Liver (tissue), 8 donors: ENCODE measurements at regions not wholly inside any gene's neighbourhood (a gene's known extent, or its start where the extent isn't known, plus 50 kb on each side); places are given as distances from the start of the nearest gene placed in this dataset.

Source experiments
- DNase-seq: peaks from one replicate; pipeline ENCODE4 v3.0.0-alpha.2; 2017; ENCODE audit warnings: low spot score
- H3K27ac ChIP-seq, 2 donors: one replicate each; pipeline ENCODE4 v1.7.0; 2013; ENCODE audit warnings: inconsistent platforms in 2 of 2, low read length in 2 of 2, control low read depth in 1 of 2, low read depth in 1 of 2, mild to moderate bottlenecking in 1 of 2
- H3K27me3 ChIP-seq, 4 donors: one replicate each; pipeline versions ENCODE4 v1.6.1 to v1.7.0; 2013; ENCODE audit warnings: low read length in 3 of 4, inconsistent platforms in 1 of 4, mild to moderate bottlenecking in 1 of 4, moderate library complexity in 1 of 4; ENCODE audit not compliant: control insufficient read depth in 4 of 4, insufficient read depth in 4 of 4
- H3K36me3 ChIP-seq, 4 donors: one replicate each; pipeline versions ENCODE4 v1.6.1 to v1.7.0; 2013; ENCODE audit warnings: low read length in 3 of 4, mild to moderate bottlenecking in 3 of 4, low read depth in 1 of 4, moderate library complexity in 1 of 4; ENCODE audit not compliant: control insufficient read depth in 4 of 4, insufficient read depth in 3 of 4
- H3K4me1 ChIP-seq, 4 donors: one replicate each; pipeline versions ENCODE4 v1.6.1 to v1.7.0; 2013; ENCODE audit warnings: low read length in 3 of 4, mild to moderate bottlenecking in 3 of 4, moderate library complexity in 1 of 4; ENCODE audit not compliant: control insufficient read depth in 4 of 4, insufficient read depth in 4 of 4
- H3K4me3 ChIP-seq, 3 donors: one replicate each; pipeline versions ENCODE4 v1.6.1 to v1.7.0; 2013; ENCODE audit warnings: low read length in 3 of 3, control low read depth in 1 of 3, low read depth in 1 of 3, mild to moderate bottlenecking in 1 of 3
- H3K9ac ChIP-seq, 2 donors: one replicate each; pipeline ENCODE4 v1.7.0; 2013; ENCODE audit warnings: low read length in 2 of 2, mild to moderate bottlenecking in 2 of 2, moderate library complexity in 2 of 2, control low read depth in 1 of 2, low read depth in 1 of 2
- H3K9me3 ChIP-seq, 4 donors: one replicate each; pipeline versions ENCODE4 v1.6.1 to v1.7.0; 2013; ENCODE audit warnings: low read length in 3 of 4; ENCODE audit not compliant: control insufficient read depth in 4 of 4
- FOXA1 ChIP-seq: IDR thresholded peaks from 2 replicates; pipeline ENCODE4 v1.6.1; 2016; ENCODE audit warnings: antibody characterized with exemption
- FOXA2 ChIP-seq: IDR thresholded peaks from 2 replicates; pipeline ENCODE4 v1.6.1; 2016; ENCODE audit warnings: antibody characterized with exemption
- GABPA ChIP-seq, 2 donors: IDR thresholded peaks in 1 of 2; conservative IDR thresholded peaks in 1 of 2; 2 replicates each; pipeline ENCODE4 v1.6.1; 2016; ENCODE audit warnings: antibody characterized with exemption in 2 of 2, mild to moderate bottlenecking in 1 of 2, moderate library complexity in 1 of 2
- HNF4A ChIP-seq, 2 donors: conservative IDR thresholded peaks; 2 replicates each; pipeline ENCODE4 v1.6.1; 2016; ENCODE audit warnings: antibody characterized with exemption in 2 of 2, mild to moderate bottlenecking in 2 of 2
- HNF4G ChIP-seq: IDR thresholded peaks from 2 replicates; pipeline ENCODE4 v1.6.1; 2016; ENCODE audit warnings: antibody characterized with exemption
- NR2F2 ChIP-seq: IDR thresholded peaks from 2 replicates; pipeline ENCODE4 v1.6.1; 2016; ENCODE audit warnings: antibody characterized with exemption
- RXRA ChIP-seq, 2 donors: IDR thresholded peaks; 2 replicates each; pipeline ENCODE4 v1.6.1; 2017 to 2018; ENCODE audit warnings: antibody characterized with exemption in 2 of 2, mild to moderate bottlenecking in 1 of 2
- SP1 ChIP-seq: IDR thresholded peaks from 2 replicates; pipeline ENCODE4 v1.6.1; 2018; ENCODE audit warnings: antibody characterized with exemption, mild to moderate bottlenecking
- TAF1 ChIP-seq: conservative IDR thresholded peaks from 2 replicates; pipeline ENCODE4 v1.6.1; 2016; ENCODE audit warnings: antibody characterized with exemption, mild to moderate bottlenecking
- WGBS: extraction: QIAGEN DNeasy Blood & Tissue Kit; methylation state at CpG from one replicate; pipeline ENCODE4 v1.1.7; 2013; 5-methylcytosine and 5-hydroxymethylcytosine counted together
- TF ChIP-seq, protein P1 (sequence below): IDR thresholded peaks from 2 replicates; pipeline ENCODE4 v1.6.1; 2016; ENCODE audit warnings: antibody characterized with exemption, mild to moderate bottlenecking
- TF ChIP-seq, protein P2 (sequence below): IDR thresholded peaks from 2 replicates; pipeline ENCODE4 v1.6.1; 2016; ENCODE audit warnings: antibody characterized with exemption
- TF ChIP-seq, protein P3 (sequence below): fragments of 150-350 bp; IDR thresholded peaks from 2 replicates; pipeline ENCODE4 v1.5.1; 2017; ENCODE audit warnings: improper control_type of control experiment, low read depth, low read length; ENCODE audit not compliant: missing input control
- TF ChIP-seq, protein P4 (sequence below): IDR thresholded peaks from 2 replicates; pipeline ENCODE4 v1.6.1; 2016; ENCODE audit warnings: antibody characterized with exemption
- donor health status: healthy.
- donor health status: healthy.
- donor health status: healthy.
- donor health status: healthy.
- donor health status: healthy.

DNA sequence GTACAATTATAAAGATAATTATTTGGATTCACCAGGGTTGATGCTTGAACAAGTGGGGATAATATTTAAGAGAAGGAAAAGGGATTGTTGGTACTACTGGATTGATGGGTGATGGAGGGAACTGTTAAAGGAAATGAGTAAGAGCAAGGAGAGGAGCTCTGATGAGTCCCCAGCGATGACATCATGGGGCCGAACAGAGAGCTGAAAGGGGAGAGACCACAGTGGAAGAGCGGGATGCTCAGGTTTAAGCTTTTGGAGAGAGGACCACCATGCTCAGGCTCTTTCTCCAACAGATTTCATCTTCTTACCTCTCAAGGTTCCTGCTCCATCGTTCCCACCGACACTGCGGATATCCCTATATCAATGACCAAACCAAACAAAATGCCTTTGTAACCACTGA is 568.7 kb downstream of the ETS1 start:
- TF ChIP-seq, protein P1, sequence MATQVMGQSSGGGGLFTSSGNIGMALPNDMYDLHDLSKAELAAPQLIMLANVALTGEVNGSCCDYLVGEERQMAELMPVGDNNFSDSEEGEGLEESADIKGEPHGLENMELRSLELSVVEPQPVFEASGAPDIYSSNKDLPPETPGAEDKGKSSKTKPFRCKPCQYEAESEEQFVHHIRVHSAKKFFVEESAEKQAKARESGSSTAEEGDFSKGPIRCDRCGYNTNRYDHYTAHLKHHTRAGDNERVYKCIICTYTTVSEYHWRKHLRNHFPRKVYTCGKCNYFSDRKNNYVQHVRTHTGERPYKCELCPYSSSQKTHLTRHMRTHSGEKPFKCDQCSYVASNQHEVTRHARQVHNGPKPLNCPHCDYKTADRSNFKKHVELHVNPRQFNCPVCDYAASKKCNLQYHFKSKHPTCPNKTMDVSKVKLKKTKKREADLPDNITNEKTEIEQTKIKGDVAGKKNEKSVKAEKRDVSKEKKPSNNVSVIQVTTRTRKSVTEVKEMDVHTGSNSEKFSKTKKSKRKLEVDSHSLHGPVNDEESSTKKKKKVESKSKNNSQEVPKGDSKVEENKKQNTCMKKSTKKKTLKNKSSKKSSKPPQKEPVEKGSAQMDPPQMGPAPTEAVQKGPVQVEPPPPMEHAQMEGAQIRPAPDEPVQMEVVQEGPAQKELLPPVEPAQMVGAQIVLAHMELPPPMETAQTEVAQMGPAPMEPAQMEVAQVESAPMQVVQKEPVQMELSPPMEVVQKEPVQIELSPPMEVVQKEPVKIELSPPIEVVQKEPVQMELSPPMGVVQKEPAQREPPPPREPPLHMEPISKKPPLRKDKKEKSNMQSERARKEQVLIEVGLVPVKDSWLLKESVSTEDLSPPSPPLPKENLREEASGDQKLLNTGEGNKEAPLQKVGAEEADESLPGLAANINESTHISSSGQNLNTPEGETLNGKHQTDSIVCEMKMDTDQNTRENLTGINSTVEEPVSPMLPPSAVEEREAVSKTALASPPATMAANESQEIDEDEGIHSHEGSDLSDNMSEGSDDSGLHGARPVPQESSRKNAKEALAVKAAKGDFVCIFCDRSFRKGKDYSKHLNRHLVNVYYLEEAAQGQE: no peak
- TF ChIP-seq, protein P2, sequence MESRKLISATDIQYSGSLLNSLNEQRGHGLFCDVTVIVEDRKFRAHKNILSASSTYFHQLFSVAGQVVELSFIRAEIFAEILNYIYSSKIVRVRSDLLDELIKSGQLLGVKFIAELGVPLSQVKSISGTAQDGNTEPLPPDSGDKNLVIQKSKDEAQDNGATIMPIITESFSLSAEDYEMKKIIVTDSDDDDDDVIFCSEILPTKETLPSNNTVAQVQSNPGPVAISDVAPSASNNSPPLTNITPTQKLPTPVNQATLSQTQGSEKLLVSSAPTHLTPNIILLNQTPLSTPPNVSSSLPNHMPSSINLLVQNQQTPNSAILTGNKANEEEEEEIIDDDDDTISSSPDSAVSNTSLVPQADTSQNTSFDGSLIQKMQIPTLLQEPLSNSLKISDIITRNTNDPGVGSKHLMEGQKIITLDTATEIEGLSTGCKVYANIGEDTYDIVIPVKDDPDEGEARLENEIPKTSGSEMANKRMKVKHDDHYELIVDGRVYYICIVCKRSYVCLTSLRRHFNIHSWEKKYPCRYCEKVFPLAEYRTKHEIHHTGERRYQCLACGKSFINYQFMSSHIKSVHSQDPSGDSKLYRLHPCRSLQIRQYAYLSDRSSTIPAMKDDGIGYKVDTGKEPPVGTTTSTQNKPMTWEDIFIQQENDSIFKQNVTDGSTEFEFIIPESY: no peak
- TF ChIP-seq, protein P3, sequence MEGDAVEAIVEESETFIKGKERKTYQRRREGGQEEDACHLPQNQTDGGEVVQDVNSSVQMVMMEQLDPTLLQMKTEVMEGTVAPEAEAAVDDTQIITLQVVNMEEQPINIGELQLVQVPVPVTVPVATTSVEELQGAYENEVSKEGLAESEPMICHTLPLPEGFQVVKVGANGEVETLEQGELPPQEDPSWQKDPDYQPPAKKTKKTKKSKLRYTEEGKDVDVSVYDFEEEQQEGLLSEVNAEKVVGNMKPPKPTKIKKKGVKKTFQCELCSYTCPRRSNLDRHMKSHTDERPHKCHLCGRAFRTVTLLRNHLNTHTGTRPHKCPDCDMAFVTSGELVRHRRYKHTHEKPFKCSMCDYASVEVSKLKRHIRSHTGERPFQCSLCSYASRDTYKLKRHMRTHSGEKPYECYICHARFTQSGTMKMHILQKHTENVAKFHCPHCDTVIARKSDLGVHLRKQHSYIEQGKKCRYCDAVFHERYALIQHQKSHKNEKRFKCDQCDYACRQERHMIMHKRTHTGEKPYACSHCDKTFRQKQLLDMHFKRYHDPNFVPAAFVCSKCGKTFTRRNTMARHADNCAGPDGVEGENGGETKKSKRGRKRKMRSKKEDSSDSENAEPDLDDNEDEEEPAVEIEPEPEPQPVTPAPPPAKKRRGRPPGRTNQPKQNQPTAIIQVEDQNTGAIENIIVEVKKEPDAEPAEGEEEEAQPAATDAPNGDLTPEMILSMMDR: no peak
- TF ChIP-seq TAF1 (no peak), FOXA1 (no peak), FOXA2 (no peak)
- no peak overlapping the region for H3K4me3 ChIP-seq
- H3K27ac ChIP-seq: no peak overlapping the region
- peaks cover 5 to 20% (median 16%) of the 10 kb centered on the region in 4 donors for H3K4me1 ChIP-seq
- no peak for DNase-seq
- WGBS: 97% methylated on average over 6 of the region's 6 CpGs
- H3K36me3 ChIP-seq: no peaks in the 10 kb centered on the region
- no peak overlapping the region for H3K9ac ChIP-seq
- H3K27me3 ChIP-seq: no peaks in the 10 kb centered on the region
- H3K9me3 ChIP-seq: no peaks in the 10 kb centered on the region

DNA sequence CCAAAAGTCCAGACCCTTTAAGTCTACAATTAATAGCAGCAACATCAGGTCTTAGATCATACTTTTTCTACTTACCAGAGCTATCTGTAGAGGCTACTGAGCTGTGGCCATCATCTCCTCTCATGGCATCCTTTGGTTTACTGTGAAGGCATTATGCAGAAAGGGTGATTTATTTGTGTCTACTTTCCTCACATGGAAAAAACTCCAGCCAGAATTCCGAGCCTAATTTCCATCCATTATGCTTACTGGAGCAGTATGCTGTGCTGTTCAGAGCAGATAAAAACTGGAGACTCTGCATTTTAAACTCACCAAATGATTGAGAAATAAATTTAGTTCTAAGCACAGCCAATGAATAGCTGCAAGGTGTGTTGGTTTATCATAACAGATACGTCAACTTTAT is 581.8 kb downstream of the ETS1 start:
- H3K4me1 ChIP-seq: no peaks in the 10 kb centered on the region
- WGBS: 79% methylated on average over 2 of the region's 2 CpGs
- H3K36me3 ChIP-seq: no peaks in the 10 kb centered on the region
- TF ChIP-seq SP1 (no peak), HNF4A (conservative IDR thresholded peaks at IDR 0.05) (no peak), FOXA1 (no peak), GABPA (IDR thresholded peaks at IDR 0.05 in 1 of 2, conservative IDR thresholded peaks at IDR 0.05 in 1 of 2) (no peak), RXRA (IDR thresholded peaks at IDR 0.05) (no peak), HNF4G (no peak), NR2F2 (no peak)
- TF ChIP-seq, protein P4, sequence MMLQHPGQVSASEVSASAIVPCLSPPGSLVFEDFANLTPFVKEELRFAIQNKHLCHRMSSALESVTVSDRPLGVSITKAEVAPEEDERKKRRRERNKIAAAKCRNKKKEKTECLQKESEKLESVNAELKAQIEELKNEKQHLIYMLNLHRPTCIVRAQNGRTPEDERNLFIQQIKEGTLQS: no peak
- TF ChIP-seq, protein P3: no peak
- TF ChIP-seq, protein P2: no peak
- no peak for DNase-seq
- H3K9me3 ChIP-seq: peaks cover 0 to 9% (median 0%) of the 10 kb centered on the region in 4 donors
- H3K4me3 ChIP-seq: no peak overlapping the region
- H3K27ac ChIP-seq: no peak overlapping the region
- H3K9ac ChIP-seq: no peak overlapping the region
- H3K27me3 ChIP-seq: no peaks in the 10 kb centered on the region
